NCI-H1092 (cell line): ENCODE measurements at regions not wholly inside any gene's neighbourhood (a gene's known extent, or its start where the extent isn't known, plus 50 kb on each side); places are given as distances from the start of the nearest gene placed in this dataset.

ENCODE experiments used
- DNase-seq: peaks from one replicate; lab custom pipeline; 2025; lab: John Stamatoyannopoulos, UW

DNA sequence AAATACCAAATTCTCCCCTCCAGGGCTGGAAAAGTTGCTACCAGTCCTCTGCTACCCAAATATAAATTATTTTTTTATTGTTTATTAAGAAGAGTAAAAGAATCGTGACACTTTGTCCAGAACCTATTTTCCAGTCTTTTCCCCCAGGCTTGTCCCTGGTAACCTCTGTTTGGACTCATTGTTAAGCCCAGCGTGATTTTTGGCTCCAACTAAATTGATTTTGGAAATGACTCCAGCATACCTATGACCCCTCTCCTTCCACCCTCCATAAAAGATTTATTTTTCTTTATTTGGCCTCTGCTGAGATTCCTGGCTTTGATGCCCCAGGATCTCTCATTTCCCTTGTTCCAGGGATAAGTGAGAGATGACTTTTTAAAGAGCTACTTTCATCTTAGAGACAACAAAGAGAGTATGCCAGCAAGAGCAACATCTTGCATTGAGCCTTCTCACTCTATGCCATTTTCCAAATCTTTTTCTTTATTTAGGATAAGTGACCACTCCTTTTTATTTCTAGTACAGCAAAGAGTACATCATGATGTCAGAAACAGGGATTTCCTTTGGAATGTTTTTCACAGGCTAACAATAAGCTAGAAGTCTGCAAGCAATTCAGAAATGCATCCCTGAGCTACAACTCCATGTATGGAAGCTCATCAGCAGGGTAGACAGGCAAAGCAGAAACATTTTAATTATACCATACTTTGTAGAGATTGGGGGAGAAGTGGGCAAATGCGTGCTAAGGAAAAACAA, 75.8 kb downstream of the DAD1 start:
- DNase-seq: no peak

DNA sequence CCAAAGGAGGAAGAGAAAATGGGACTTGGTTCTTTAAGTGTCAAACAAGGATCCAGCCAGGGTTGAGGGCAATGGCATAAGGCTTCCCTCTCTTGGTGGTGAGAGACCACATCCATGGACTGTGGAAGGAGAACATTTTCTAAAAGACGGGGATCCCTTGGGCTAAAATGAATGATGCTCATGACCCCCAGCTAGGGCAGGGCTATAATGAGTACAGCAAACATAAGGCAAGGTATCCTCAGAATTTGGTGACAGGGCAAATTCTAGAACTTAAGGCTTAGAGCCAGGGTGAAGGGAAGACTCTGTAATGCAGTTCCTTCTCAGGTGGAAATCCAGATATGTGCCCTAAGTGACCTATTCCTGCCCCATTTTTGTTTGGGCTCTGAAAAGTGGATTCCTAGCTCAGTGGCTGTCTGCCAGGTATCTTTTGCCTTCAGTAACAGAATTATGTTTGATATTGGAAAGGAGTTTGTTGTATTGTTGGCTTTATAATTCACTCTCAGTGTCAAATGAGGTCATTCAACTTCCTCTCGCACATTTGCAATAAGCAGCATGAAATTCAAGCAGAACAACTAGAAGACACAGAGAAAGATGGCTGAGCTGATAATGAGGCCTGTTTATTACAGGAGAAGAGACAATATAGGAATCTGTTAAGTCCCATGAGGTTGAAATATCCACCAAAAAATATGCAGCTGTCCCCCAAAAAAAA, 76.8 kb downstream of the DAD1 start:
- DNase-seq: no peak

DNA sequence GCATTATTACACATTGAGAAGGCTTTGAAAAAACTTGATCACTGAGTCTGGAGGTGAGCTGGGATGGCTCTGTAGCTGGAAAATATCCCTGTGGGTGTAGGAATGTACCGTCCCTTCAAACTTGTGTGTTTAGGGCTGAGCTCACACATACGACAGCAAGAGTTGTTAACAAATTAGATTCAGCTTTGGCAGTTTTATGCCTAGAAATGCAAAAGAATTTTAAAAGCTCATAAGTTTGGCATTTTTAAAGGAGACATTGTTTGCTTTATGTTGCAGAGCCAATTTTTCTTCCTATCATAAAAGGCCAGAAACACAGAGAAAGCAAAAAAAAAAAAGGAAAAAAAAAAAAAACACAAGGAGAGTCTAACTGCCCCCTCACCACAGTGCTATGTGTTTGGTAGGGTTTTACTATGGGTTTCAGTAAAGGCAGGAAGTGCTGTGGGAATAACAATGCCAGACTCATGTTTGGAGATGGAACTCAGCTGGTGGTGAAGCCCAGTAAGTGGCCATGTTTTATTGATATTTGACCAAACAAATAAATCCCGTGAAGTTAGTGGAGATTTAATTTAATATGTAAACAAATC, 78.4 kb downstream of the DAD1 start:
- DNase-seq: no peak

DNA sequence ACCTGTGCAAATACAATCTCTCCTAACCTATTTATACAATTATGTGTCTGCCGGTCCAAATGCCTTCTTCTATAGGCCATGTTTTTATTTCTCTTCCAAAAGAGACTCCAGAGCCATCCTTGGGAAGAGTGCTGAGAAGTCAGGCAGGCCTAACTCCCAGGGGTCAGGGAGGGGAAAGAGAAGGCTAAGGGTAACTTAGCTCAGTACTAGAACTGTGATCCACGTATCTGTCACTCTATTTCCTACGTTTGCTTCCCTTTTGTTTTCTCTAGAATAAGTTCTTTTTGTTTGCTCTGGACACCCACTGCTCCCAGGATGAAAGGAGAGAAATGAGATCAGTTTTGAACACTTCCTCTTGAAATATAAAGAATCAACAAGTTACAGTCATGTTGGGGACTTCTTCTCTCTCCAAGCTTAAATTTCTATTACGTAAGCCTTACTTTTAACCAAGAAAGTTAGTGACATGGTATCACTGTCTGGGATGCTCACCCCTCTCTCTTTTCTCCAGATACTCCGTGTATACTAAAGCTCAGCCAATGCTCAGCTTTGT, 79.2 kb downstream of the DAD1 start:
- DNase-seq: no peak

DNA sequence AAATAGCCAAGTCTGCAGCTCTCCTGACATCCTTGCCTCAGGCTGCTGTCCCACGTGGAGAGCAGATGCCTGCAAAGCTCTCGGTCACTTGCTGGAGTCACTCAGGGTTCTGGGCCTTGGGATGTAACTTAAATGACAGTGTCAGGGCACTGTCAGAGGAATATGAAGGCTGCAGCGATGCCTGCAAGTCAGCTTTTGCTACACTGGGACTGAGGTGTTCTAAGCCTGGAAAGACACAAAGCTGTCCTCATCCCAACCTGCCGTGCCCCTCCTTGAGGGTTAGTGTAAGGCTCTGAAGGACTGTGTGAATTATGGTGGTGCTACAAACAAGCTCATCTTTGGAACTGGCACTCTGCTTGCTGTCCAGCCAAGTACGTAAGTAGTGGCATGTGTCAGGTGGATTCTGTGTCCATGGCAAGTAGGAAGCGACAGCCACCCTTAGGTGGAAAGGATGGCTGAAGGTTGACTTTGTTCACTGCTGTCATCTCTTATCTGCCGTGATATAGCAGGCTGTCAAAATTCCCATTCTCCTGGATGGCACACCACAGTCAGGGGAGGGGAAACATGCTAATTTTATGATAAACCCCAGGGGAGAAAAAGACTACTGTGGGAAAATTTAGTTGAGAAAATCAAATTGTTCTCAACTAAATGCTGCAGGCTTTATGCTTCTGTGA, 79.9 kb downstream of the DAD1 start:
- DNase-seq: no peak

DNA sequence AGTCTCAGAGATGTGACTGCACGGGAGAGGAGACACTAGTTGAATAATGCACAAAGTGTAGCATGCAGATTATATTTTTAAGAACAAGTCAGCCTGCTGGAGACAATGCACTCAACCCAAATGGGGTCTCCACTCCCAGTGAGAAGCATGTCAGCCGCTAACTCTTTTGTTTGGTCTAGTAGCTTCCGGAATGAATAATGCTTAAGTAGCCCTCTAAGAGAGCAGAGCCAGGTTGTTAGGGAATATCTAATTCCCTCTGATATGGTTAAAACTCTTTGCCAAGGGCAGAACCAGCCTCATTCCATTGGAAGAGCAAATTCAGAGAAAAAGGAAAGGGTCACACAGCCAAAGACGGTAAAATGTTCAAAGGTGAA, 80.4 kb downstream of the DAD1 start:
- DNase-seq: no peak

DNA sequence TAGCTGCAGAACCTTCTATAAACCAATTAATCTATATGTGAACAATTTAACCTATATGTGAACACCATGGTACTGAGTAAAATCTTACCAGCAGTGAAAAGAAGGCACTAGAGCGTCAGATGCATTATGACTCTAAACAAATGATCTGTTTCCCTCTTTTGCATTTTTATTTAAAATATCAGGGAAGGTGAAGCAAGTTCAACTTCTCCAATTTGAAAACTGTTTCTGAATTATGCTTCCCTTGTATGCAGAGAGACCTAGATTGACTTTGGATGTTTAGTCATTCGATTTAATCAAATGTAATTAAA, 80.9 kb downstream of the DAD1 start:
- no peak for DNase-seq

DNA sequence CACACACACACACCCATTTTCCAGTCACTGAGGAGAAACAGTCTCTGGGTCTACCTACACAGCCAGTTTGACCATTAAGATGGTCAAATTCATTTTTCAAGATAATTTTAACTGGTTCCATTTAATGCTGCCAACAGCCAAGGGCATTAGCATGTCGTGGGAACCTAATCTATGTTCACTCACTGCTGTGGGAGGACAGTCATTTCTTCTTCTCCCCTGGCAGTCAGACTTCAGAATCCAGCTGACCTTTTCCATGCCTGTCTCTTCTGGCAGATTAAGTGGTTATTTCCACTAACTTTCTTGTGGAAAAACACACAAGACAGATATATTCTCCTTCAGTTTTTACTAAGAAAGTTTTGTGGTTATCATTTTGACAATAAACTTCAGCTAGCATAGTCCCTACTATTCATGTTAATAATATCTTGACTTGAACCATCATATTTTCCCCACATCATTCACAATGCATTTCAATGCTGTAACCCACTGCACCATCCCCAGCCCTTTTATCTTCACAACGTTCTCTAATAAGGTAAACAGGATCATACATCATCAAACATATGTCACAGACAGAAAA, 82.2 kb downstream of the DAD1 start:
- DNase-seq: no peak

DNA sequence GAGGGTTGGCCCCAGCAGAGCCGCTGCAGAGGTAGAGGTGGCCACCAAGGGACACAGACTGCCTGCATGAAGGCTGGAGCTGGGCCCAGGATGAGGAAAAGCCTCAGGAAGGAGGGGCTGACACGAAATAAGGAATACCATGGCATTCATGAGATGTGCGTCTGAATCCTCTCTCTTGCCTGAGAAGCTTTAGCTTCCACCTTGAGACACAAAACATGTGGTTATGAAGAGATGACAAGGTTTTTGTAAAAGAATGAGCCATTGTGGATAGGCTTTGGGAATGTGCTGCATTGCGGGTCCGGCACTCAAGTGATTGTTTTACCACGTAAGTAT, 82.7 kb downstream of the DAD1 start:
- no peak for DNase-seq

DNA sequence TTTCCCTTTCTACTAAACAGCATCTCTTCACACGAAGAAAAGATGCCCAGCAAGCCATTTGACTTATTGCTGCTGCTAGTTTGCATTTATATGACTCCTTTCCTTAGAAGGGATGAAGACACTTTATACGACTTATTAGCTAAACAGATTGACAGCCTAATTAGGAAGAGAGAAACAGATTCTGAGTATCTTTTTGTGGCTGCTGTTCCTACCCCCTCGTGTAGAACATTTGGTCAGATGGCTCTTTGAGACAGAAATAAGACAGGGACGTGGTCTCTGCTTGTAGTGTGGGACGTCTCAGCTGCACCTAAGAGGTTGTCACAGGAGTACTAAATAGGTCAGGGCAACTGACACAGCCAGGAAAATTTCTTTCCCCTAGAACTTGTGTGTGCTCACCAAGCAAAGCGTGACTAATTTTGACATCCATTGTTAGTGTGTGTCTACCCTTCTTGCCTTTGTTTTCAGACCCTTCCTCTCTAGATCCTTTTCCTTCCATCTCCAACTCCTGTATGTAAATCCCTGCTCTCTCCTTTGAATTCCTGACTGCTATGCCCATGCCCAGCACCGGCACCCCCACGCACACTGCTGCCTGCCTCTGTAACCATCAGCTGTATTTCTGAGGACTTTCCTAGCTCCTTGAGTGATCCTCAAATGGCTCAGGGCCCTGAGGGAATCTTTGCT, 83.2 kb downstream of the DAD1 start:
- no peak for DNase-seq

DNA sequence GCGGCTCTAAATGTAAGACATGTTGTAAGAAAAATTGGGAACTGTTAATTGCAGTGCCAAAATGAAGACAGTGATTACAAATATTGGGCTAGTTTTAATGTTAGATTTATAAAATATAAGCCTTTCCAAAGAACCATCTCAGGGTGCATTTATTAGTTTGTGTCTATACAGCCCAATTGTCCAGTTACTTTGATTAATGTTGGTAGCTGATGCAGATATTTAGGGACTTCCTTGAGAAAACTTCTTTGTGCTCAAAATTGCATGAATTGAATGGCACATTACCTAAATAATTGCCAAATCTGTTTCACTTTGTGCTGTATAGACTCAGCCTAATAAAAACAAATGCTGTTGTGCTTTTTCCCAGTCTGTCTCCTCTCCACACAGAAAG, 83.7 kb downstream of the DAD1 start:
- no peak for DNase-seq

DNA sequence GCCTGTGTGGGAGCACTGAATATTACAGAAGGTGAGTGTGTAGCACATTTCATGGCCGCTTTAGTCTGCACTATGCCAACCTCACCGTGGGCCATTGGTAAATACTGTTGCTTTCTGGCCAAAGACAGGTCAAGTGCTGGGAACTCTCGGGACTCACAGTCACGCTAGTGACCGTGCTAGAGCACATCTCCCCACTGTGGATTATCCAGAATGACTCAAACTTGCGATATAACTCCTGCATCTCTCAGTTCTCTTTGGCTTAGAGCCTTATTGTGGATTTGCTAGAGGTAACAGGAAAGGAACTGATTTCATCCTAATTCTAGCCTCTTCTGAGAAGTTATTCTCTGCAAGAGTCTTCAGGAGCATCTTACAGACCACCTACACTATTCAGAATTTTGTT, 86.5 kb downstream of the DAD1 start:
- no peak for DNase-seq

DNA sequence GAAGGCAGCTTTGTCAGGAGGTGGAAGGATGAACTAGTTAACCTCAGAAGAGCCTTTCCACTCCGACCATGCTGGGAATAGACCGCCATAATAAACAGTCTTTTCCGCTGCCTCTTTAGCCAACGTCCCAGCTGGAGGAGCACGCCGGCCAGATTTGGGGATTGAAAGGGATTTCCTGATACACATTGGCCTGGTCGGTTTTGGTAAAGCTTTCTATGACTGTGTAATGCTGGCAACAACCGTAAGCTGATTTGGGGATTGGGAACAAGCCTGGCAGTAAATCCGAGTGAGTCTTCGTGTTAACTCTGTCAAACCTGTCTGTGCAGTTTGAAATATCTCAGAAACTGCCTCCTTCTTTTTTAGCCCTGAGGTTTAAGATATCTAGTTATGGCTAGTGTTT, 87.0 kb downstream of the DAD1 start:
- no peak for DNase-seq

DNA sequence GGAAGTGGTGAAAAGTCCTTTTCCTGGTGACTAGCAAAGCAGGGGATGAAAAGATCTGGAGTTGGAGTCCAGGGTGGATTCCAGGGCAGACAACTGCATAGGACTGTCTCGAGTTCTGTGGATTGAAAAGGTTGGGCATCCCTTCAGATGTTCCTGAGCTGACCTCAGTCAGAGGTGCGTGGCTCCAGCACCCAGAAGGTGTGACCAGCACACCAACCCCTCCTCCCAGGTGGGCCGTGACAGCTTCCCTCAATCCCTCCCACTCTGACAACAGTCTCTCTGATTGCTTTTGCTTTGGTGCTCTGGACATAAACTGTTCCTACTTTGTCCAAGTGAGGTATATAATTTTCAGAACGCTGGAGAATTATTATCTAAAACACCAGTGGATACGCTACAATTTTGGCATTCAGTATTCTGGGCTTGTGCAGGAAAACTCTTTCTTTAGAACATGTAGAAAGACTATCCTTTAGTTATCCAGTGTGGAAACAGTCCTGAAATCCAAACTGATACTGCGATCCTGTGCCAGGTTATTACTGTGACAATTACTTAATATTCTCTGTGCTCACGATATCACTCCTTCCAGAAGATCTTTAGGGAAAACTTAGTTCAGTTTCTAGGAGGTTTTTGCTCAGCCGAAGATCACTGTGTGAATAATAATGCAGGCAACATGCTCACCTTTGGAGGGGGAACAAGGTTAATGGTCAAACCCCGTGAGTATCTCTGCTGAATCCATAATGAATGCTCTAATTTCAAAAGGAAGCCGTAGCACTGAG, 87.9 kb downstream of the DAD1 start:
- no peak for DNase-seq

DNA sequence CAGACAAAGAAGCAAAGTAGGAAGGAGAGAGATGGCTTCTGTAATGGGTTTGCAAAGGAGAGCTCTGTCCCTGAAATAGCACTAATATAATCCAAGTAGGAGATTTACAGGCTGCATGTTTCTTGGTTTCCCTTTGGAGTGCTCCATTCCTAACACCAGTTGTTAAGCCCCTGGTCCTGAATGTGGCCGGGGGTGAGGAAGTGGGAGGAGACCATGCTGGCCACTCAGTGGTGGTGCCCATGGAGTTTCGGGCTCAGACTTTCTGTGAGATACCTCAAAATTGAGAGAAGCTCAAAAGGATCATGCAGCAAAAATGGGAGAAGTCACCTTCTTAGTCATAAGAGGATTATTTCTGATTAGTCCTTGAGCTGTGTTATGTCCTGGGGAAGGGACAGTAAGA, 88.5 kb downstream of the DAD1 start:
- no peak for DNase-seq

DNA sequence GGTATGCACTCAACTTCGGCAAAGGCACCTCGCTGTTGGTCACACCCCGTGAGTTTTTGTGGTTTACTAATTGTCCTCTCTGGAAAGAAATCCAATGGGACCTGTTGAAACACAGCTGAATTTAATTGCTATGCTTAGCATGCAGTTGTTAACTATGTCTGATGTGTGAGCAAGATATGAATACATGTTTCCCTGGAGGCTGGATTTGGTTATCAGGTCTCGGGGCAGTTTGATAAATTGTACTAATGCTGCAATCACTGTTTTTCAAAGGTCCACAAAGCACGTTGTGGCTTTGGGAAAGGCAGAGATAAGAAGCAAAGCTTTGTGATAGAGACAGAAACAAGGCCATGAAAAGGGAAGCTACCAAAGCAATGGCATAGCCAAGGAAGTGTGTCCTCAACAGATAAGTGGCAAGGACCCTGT, 91.3 kb downstream of the DAD1 start:
- no peak for DNase-seq

DNA sequence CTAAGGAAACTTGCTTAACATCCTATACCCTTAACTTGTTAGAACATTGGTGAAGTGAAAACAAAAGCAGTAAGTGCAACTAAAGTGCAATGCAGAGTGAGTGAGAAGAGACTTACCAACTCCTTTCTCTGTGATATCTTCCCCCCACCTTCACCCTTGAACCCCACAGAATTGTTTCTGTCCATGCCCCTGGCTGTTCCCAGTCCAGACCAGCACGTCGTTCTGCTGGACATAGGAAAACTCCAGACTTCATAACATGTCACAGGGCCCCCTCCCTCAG, 91.9 kb downstream of the DAD1 start:
- DNase-seq: no peak

DNA sequence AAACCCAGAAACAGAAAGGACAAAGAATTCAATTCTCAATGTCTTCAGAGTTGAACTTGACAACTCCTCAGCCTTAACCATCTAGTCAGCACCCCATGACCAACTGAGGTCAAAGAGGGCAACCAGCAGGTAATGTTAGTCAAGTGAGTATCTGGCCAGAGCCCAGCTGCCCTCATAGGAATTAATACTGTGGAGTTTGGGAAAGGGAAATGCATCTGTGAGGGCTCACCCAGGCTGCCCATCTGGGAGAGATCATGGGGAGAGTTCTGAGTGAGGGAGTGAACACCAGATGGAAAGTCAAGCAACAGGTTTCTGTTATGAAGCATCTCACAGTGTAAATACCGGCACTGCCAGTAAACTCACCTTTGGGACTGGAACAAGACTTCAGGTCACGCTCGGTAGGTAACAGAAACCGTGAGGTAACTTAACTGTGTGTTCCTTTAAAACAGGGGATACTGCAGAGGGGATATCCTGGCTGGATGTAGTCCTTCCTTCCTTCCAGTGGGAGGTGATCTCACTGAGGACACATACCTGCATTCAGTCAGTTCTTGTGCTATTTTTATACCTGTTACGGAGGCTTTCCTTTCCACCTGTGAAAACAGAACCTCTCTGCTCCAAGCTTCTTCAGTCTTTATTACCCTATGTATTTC, 94.4 kb downstream of the DAD1 start:
- no peak for DNase-seq

DNA sequence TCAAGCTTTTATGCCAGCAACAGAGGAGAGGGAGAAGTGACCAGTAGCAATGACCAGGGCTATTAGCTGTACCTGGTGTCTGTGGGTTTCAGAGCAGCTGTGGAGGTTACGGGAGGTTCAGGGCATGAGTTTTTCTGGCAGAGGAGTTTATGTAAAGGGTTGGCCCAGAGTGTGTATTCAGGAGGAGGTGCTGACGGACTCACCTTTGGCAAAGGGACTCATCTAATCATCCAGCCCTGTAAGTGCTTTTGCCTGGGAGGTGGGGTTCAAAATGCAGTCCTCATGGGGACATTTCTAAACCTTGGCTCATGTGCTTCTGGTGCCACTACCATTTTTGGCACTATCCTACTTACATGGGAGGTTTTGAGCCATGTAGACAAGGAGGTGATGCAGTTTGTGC, 95.3 kb downstream of the DAD1 start:
- no peak for DNase-seq

DNA sequence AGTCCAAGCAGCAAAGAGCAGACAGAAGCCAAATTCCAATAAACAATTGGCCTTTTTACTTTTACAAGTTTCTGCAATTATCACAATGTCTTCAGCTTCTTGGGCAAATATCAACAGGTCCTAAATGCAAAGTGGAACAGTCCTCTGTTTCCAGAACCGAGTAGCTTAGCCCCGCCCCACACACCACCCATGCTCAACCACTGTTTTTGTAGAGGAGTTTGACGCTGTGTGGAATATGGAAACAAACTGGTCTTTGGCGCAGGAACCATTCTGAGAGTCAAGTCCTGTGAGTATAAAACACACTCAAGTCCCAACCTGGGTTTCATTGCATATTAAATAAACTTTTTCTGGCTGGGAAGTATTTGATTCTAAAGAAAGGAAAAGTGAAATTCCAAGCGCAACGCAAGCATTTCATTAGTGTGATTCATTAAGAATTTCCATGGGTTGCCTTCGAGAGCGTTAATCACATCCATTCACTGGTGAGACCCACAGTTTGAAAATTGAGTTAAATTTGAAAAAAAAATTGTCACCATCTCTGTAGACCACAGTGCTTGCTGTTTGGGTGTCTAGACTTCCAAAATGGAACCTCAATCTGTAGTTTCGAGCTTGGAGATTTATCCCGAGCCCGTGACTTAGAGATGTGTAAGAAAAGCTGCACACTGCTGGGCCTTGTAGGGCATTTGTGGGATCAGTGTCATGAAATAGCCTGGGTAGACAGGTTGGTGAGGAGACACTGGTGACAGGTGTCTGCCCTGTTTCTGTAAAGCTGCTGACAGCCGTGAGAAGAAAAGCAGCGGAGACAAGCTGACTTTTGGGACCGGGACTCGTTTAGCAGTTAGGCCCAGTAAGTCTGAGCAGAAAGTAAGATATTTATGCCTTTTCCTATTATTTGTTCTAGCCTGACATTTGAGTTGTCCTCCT, 96.1 kb downstream of the DAD1 start:
- DNase-seq: no peak
